Daoy (cell line): ENCODE measurements at regions not wholly inside any gene's neighbourhood (a gene's known extent, or its start where the extent isn't known, plus 50 kb on each side); places are given as distances from the start of the nearest gene placed in this dataset.
"Not testable (repeated sequence)": the region's sequence is repeated elsewhere in the genome, so short reads cannot be mapped to it uniquely, and the experiment has no call there.

Experiments used
- DNase-seq: peaks from one replicate; pipeline ENCODE4 v3.0.0-alpha.2; 2015; ENCODE audit warnings: low read depth

- DNase-seq: no peak
Observed at GRCh38 chr14:29982171-29982570, 54.5 kb upstream of the PRKD1 start.

GRCh38 chr14:29982993-29983392, 55.3 kb upstream of the PRKD1 start:
- DNase-seq: no peak

GRCh38 chr14:29990344-29990857, 62.8 kb upstream of the PRKD1 start:
- DNase-seq: not testable (repeated sequence)

- no peak for DNase-seq
Observed at GRCh38 chr14:29990993-29991392, 63.3 kb upstream of the PRKD1 start.

GRCh38 chr14:29993143-29993542, 65.5 kb upstream of the PRKD1 start:
- DNase-seq: no peak

- DNase-seq: no peak
Observed at GRCh38 chr14:29999013-29999539, 71.4 kb upstream of the PRKD1 start.

DNA sequence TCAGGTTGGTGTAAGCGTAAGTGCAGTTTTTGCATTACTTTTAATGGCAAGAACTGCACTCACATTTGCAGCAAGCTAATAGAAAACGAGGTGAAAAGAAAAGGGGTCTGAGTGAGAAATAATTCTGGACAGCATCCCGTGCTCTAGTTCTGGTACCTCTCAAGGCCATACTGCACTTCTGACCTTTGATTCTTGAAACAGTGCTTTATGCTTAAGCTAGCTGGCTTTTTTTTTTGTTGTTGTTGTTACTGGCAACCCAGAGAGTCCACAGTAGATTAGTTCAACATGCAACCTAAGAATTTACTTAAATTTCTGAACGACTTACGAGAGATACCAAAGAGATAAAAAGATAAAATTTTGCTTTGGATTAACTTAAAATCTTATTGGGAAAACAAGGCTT, 75.2 kb upstream of the PRKD1 start:
- no peak for DNase-seq

GRCh38 chr14:30005114-30005808, 77.6 kb upstream of the PRKD1 start:
- DNase-seq: peak; percentile 44

GRCh38 chr14:30006695-30007094, 79.0 kb upstream of the PRKD1 start:
- DNase-seq: no peak

DNA sequence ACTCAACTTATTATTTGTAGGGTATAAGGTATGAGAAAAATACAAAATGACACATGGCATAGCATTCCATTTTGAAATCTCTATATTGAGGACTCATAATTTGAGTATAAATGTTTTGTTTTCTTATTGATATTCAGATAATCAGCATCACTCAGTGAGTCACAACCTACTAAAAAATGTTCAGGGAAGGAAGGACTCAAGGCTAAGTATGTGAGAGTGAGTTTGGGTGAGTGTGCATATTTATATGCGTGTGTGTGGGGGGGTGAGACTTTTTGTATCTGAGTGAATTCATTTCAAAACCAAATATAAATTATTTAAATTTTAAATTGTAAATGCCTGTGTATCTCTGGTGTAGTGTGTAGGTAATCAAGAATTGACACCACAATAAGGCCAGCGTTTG, 87.8 kb upstream of the PRKD1 start:
- DNase-seq: no peak

GRCh38 chr14:30016002-30016401, 88.4 kb upstream of the PRKD1 start:
- DNase-seq: no peak

GRCh38 chr14:30017370-30017993, 89.8 kb upstream of the PRKD1 start:
- no peak for DNase-seq

GRCh38 chr14:30020271-30020670, 92.6 kb upstream of the PRKD1 start:
- DNase-seq: no peak

GRCh38 chr14:30020687-30021086, 93.0 kb upstream of the PRKD1 start:
- DNase-seq: no peak

DNA sequence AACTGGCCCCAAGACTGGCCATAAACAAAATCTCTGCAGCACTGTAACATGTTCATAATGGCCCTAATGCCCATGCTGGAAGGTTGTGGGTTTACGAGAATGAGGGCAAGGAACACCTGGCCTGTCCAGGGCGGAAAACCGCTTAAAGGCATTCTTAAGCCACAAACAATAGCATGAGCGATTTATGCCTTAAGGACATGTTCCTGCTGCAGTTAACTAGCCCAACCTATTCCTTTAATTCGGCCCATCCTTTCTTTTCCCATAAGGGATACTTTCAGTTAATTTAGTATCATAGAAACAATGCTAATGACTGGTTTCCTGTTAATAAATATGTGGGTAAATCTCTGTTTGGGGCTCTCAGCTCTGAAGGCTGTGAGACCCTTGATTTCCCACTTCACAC, 95.7 kb upstream of the PRKD1 start:
- not testable (repeated sequence) for DNase-seq

GRCh38 chr14:30034152-30034551, 106.5 kb upstream of the PRKD1 start:
- peak; percentile 21 for DNase-seq

- no peak for DNase-seq
Observed at GRCh38 chr14:30035361-30035760, 107.7 kb upstream of the PRKD1 start.

GRCh38 chr14:30045720-30046119, 118.1 kb upstream of the PRKD1 start:
- no peak for DNase-seq

- DNase-seq: no peak
Observed at GRCh38 chr14:30053103-30053502, 125.5 kb upstream of the PRKD1 start.

DNA sequence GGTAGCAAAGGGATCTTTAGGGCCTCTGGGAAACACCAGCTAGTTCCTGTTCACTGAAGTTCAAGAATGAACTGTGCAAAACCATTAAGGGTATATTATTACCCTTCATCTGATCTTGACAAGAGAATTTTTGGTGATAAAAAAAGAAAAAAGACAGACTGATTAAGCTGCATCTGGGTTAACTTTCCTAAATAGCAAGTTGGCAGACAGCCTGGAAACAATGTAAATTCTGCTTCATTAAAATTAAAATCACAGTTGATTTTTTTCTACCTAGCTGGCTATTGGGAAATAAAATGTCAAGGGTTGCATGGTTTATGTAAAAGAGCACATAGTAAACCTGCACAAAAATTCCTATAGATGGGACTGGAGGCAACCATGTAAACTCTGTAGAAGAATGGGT, 126.6 kb upstream of the PRKD1 start:
- no peak for DNase-seq

DNA sequence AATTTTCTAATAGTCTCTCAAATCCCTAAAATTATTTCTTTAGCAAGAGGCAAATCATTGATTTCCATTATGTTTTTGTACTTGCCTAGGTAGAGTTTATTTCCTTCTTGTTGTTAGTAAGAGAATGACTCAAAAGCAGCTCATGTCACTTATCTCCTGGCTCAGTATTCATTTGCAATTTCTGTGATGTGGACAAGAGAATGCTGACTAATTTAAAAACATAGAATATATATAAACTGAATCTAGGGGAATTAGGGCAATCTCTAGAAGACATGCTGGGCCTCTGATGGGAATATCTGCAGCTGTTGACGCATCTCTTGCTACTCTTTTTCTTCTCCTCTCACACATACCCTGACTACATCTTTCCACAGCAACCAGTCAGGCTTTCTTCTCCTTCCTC, 130.8 kb upstream of the PRKD1 start:
- peak; percentile 9 for DNase-seq

DNA sequence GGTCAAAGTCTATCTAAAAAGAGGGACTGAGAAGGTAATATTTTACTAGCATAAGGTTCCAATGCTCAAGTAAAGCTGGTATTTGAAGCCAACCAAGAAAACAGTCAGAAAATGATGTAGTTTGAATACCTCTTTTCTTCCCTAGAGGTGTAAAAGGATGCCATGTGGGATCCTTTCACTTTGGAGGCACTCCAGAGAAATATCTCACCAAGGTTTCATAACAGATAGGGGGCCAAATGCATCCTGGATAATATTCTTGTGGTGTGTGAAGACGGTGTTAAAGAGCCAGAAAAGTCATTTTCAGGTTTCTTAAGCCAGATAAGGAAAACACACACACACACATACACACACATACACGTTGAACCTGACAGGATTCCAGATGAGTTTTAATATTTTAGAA, 136.1 kb upstream of the PRKD1 start:
- no peak for DNase-seq

- DNase-seq: no peak
Observed at GRCh38 chr14:30064454-30064853, 136.8 kb upstream of the PRKD1 start.
